H1 (cell line): ENCODE measurements at regions not wholly inside any gene's neighbourhood (a gene's known extent, or its start where the extent isn't known, plus 50 kb on each side); places are given as distances from the start of the nearest gene placed in this dataset.

ENCODE experiments used
- CEBPB ChIP-seq: IDR thresholded peaks from 2 replicates; pipeline ENCODE4 v1.6.1; 2012; ENCODE audit warnings: low read depth, low read length
- RAD21 ChIP-seq, 2 experiments: IDR thresholded peaks in 1 of 2; conservative IDR thresholded peaks in 1 of 2; 2 replicates each; pipeline ENCODE4 v1.6.1; 2011; ENCODE audit warnings: low read depth in 2 of 2, low read length in 2 of 2, improper control_type of control experiment in 1 of 2, inconsistent platforms in 1 of 2, mild to moderate bottlenecking in 1 of 2, moderate library complexity in 1 of 2

DNA sequence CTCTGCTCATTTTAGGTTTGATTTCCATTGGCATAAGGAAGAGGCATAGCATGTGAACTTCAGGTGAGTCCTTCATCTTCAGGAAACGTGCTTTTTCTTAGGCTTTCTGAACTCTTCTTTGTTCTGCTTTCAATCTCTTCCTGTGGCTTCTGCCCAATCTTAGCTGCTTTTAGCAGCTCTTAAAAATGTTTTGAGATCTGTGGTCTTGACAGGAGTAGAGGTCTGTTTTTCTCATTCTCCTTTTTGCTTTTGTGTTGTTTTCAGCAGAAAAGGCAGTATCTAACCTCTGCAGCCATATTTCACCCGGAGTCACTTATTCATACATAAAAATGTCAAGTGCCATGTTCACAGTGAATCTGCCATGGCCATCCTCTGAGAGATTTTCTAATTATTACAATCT is 120.3 kb downstream of the LIG4 start (continued):
- TF ChIP-seq RAD21 (IDR thresholded peaks at IDR 0.05 in 1 of 2, conservative IDR thresholded peaks at IDR 0.05 in 1 of 2; ENCODE audit: low read depth in 2 of 2, low read length in 2 of 2) (no peak), CEBPB (no peak)
